Glomerular endothelial cell (primary cell): ENCODE measurements at regions not wholly inside any gene's neighbourhood (a gene's known extent, or its start where the extent isn't known, plus 50 kb on each side); places are given as distances from the start of the nearest gene placed in this dataset.
"Not testable (repeated sequence)": the region's sequence is repeated elsewhere in the genome, so short reads cannot be mapped to it uniquely, and the experiment has no call there.

ENCODE experiments used
- DNase-seq: peaks from one replicate; pipeline ENCODE4 v3.0.0-alpha.2; 2011; ENCODE audit warnings: low read depth, low spot score; ENCODE audit errors: extremely low read depth

GRCh38 chr12:105523164-105524057, 192.9 kb downstream of the C12orf75 start:
- no peak for DNase-seq

GRCh38 chr12:105524961-105525360, 194.5 kb downstream of the C12orf75 start:
- DNase-seq, result no peak

DNA sequence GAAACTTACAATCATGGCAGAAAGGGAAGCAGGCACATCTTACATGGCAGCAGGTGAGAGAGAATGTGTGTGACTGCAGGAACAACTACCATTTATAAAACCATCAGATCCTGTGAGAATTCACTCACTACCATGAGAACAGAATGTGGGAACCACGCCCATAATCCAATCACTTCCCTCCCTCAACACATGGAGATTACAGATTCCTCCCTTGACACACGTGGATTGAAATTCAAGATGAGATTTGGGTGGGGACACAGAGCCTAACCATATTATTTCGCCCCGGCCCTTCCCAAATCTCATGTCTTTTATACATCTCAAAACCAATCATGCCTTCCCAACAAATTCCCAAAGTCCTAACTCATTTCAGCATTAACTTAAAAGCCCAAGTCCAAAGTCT, 203.6 kb downstream of the C12orf75 start:
- DNase-seq, result no peak

DNA sequence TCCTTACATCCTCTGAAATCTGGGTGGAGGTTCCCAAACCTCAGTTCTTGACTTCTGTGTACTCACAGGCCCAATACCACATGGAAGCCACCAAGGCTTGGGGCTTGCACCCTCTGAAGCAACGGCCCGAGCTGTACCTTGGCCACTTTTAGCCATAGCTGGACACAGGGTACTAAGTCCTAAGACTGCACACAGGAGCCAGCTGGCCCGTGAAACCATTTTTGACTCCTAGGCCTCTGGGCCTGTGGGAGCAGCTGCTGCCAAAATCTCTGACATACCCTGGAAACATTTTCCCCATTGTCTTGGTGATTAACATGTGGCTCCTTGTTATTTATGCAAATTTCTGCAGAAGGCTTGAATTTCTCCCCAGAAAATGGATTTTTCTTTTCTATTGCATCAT, 204.5 kb downstream of the C12orf75 start:
- DNase-seq, result not testable (repeated sequence)

DNA sequence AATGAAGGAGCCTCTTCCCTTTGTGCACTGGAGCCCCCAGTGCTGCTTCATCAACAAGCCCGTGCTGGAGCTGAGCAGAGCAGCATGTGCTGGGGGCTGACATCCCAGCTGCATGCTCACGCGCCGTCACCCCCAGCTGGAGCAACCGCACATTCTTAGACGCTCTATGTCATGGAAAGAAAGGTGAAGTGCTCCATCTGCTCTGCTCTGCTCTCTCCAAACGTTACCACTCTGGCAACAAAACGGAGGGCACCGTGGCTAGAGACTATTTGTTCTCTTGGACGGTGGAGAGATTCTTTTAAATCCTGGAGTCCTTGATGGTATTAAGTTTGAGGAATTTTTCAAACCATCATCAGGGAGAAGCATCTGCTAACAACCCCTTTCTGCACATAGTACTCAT, 208.4 kb downstream of the C12orf75 start:
- no peak for DNase-seq

GRCh38 chr12:105539735-105540134, 209.2 kb downstream of the C12orf75 start:
- no peak for DNase-seq

DNA sequence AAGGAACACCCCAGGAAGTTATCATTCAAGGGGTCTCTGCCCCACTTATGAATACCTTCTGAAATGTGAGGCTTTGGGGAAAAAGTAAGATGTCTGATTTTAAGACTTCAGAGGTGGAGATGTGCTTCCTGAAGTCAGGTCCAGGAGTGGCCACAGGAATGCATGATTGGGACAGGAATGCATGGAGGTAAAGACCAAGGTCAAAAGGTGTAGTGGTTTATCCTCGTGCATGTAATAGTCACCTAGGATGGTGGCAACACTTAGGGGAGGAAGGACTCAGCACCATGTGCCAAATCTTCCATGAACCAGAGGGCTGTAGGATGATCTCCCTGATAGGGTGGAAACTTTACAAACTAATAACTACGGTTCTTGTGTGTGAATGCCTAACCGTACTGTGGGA, 217.3 kb downstream of the C12orf75 start:
- no peak for DNase-seq

GRCh38 chr12:105548626-105549025, 218.1 kb downstream of the C12orf75 start:
- DNase-seq, result no peak

- no peak for DNase-seq
Measured at GRCh38 chr12:105552056-105552455, 221.6 kb downstream of the C12orf75 start.

DNA sequence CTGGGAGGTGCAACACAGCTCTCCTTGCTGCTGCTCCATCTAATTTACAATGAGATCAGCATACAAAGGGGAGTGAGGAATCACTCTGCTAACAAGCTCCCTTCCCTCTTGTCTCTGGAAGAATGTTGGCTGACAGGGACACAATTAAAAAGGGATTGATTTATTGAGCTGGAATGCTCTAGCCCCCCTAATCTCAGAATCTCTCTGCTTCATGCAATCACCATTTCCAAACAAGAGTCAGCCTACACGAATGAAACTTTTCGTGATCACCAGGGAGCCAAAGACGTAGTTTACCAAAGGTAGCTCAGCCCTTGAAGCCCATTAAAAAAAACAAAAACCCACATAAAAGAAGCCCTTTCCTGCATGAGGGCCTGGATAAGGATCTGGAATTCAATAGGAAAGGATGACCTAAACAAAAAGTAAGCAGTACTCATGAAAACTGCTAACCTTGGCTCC, 223.8 kb downstream of the C12orf75 start:
- DNase-seq, result peak; percentile 4

DNA sequence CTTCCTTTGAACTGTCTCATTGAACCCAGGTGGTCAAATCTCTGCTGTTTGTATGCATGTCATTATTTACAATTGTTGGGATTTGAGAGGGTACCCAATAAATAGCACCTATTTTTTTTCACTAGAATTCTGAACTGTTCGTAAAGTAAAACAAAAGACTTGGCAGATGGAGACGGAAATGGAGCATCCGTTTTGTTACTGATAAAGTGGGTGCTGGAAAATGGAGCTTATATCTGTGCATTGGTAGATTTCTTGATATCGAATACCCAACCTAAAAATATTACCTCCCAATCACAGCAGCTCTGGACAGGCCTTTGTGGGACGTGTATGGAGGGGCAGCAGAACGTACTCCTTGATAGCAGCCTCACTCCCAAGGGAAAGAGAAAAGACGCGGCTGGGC, 224.4 kb downstream of the C12orf75 start:
- no peak for DNase-seq

GRCh38 chr12:105555556-105556295, 225.2 kb downstream of the C12orf75 start:
- DNase-seq, result no peak

- DNase-seq, result no peak
Measured at GRCh38 chr12:105559310-105559709, 228.8 kb downstream of the C12orf75 start.

- no peak for DNase-seq
Measured at GRCh38 chr12:105561546-105562198, 231.2 kb downstream of the C12orf75 start.

- no peak for DNase-seq
Measured at GRCh38 chr12:105562199-105562971, 231.9 kb downstream of the C12orf75 start.

- DNase-seq, result no peak
Measured at GRCh38 chr12:105567061-105567460, 236.6 kb downstream of the C12orf75 start.

DNA sequence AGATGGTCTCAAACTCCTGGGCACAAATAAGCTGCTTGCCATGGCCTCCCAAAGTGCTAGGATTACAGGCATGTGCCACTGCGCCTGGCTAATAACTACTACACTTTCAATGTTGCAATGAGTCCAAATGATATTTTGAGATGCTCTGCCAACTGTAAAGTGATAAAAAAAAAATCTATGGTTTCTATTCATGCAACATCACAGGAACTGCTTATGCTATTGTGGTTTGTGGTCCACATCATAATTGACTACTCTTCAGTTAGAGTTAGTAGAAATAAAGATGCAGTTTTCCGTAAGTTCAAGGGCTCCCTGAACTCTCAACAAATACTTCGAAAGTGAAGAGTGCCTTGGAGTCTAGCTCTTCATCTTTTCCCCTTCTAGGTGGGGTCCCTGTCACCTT, 239.4 kb downstream of the C12orf75 start:
- DNase-seq, result no peak

DNA sequence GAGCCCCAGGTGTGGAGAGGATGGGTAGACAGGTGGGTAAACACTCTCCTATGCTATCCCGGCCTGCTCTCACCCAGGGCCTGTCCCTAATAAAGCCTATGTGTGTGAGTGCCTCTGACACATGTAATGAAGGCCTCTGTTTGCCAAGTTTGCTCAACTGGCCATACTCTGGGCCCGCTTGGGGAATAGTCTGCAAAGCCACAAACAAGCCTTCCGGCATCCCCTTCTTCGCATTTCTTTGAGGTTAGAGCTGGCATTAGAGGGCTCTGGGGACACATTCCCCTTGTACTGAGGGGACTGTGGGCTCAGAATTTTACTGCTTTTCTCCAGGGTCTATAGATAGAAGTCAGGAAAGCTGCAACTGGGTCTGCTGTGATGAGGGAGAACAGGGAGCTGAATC, 240.5 kb downstream of the C12orf75 start:
- no peak for DNase-seq

- no peak for DNase-seq
Measured at GRCh38 chr12:105573574-105573973, 243.1 kb downstream of the C12orf75 start.

DNA sequence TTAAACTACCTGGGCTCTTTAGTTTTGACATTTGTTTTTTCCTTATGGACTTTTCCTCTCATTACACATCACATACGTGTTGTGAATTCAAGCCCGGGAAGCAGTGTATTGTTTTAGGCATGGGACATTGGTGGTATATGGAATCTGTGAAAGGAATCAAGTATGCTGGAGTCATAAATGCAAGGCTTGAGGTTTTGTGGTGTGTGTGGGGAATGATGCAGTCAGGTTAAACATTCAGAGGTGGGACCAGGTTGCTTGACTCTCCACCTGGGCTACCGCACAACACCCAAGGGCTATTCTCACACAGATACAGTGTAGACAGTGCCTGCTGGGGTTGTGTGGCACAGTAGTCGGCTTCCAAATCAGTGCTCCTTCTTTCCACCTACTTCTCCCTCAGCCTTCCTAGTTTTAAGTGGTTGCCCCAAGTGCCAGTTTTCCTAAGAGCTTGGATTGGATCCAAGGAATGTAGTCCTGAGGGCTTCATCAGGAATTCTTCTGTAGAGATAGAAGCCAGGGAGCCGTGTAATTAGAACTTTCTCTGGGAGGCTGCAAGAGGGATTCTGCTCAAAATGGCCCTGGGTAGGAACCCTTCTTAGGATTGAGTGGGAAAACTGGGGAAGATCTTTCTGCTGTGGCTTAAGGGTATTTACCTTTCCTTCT, 243.7 kb downstream of the C12orf75 start:
- no peak for DNase-seq
